Panc1 (cell line): ENCODE measurements at regions not wholly inside any gene's neighbourhood (a gene's known extent, or its start where the extent isn't known, plus 50 kb on each side); places are given as distances from the start of the nearest gene placed in this dataset.

Experiments used
- ATAC-seq: fragments of 200-7000 bp; cut with Tn5 transposase; 2 replicates; pipeline ENCODE4 v1.9.1; 2020; ENCODE audit warnings: mild to moderate bottlenecking, moderate library complexity
- BruUV-seq: library from RNA; stranded (reverse); fragments of 400-500 nt; replicated peaks from 2 replicates; lab custom pipeline; 2021; lab: Mats Ljungman, UMichigan
- CTCF ChIA-PET: fragments of 300-600 bp; sonication (Branson Sonifier 250); formaldehyde crosslinking; loops from one replicate; lab custom pipeline; 2022; ENCODE audit warnings: antibody characterized with exemption; lab: Charles Lee
- POLR2A ChIA-PET: fragments of 300-600 bp; sonication (Branson Sonifier 250); formaldehyde crosslinking; loops from one replicate; lab custom pipeline; 2022; ENCODE audit warnings: antibody characterized with exemption; lab: Charles Lee
- DNase-seq: peaks from one replicate; pipeline ENCODE4 v3.0.0-alpha.2; 2010; ENCODE audit warnings: low read depth, low spot score
- H3K27ac ChIP-seq: 2 replicates; pipeline ENCODE4 v1.5.1; 2011; ENCODE audit warnings: mild to moderate bottlenecking, low read length, inconsistent platforms
- H3K27me3 ChIP-seq: fragments of 200-500 bp; sonication (Bioruptor generic); 2 replicates; pipeline ENCODE4 v1.6.0; 2014; ENCODE audit warnings: low read length, inconsistent platforms; ENCODE audit not compliant: control insufficient read depth, insufficient read depth
- H3K36me3 ChIP-seq: fragments of 200-500 bp; sonication (Bioruptor generic); 2 replicates; pipeline ENCODE4 v1.5.1; 2014; ENCODE audit warnings: inconsistent platforms, mild to moderate bottlenecking, low read length, moderate library complexity; ENCODE audit not compliant: control insufficient read depth, insufficient read depth
- H3K4me1 ChIP-seq: 2 replicates; pipeline ENCODE4 v1.5.1; 2011; ENCODE audit warnings: inconsistent platforms, mild to moderate bottlenecking, low read length, moderate library complexity; ENCODE audit not compliant: control insufficient read depth, insufficient read depth
- H3K4me3 ChIP-seq, 2 experiments: 2 replicates each; pipeline ENCODE4 v1.5.1; 2011 to 2012; ENCODE audit warnings: low read depth in 2 of 2, low read length in 2 of 2, mild to moderate bottlenecking in 2 of 2, inconsistent platforms in 1 of 2, moderate library complexity in 1 of 2
- H3K9me3 ChIP-seq: fragments of 200-500 bp; sonication (Bioruptor generic); 2 replicates; pipeline ENCODE4 v1.5.1; 2014; ENCODE audit warnings: low read depth, mild to moderate bottlenecking, inconsistent platforms, low read length, moderate library complexity; ENCODE audit not compliant: control insufficient read depth, insufficient read depth
- CTCF ChIP-seq: fragments of 450-650 bp; IDR thresholded peaks from 2 replicates; pipeline ENCODE4 v1.5.1; 2017; ENCODE audit warnings: mild to moderate bottlenecking
- POLR2AphosphoS5 ChIP-seq: IDR thresholded peaks from 2 replicates; pipeline ENCODE4 v1.6.1; 2012; ENCODE audit warnings: mild to moderate bottlenecking, low read depth, low read length, moderate library complexity
- REST ChIP-seq, 2 experiments: IDR thresholded peaks; 2 replicates each; pipeline ENCODE4 v1.6.1; 2011 to 2012; ENCODE audit warnings: low read depth in 2 of 2, control low read depth in 1 of 2, low read length in 1 of 2, mild to moderate bottlenecking in 1 of 2, moderate library complexity in 1 of 2; ENCODE audit not compliant: insufficient read depth in 1 of 2
- SIN3A ChIP-seq: IDR thresholded peaks from 2 replicates; pipeline ENCODE4 v1.6.1; 2012; ENCODE audit warnings: low read depth, mild to moderate bottlenecking, low read length, moderate library complexity, borderline replicate concordance; ENCODE audit not compliant: insufficient read depth
- TCF7L2 ChIP-seq: IDR thresholded peaks from 2 replicates; pipeline ENCODE4 v1.6.1; 2011; ENCODE audit warnings: mild to moderate bottlenecking, low read depth, low read length, inconsistent platforms
- in situ Hi-C: cut with HindIII; loops from 2 replicates; pipeline ENCODE4 v1.10.0; 2016; ENCODE audit warnings: low sequenced_read_pairs, low pct_unique_long_range_greater_than_20kb
- intact Hi-C: fragments of 100-400 bp; cut with micrococcal nuclease; formaldehyde crosslinking; loops from one replicate; pipeline ENCODE4 v1.10.0; 2022; ENCODE audit not compliant: unreplicated experiment

GRCh38 chr9:82454509-82455190, 466.1 kb downstream of the SPATA31D1 start:
- no peaks in the 10 kb centered on the region for H3K36me3 ChIP-seq
- H3K4me1 ChIP-seq = no peaks in the 10 kb centered on the region
- no peak for TF ChIP-seq SIN3A
- TF ChIP-seq POLR2AphosphoS5 = no peak
- no peak for TF ChIP-seq TCF7L2
- no peak for TF ChIP-seq REST (IDR thresholded peaks at IDR 0.05; ENCODE audit: insufficient read depth in 1 of 2, low read depth in 2 of 2, low read length in 1 of 2)
- no peak for TF ChIP-seq CTCF
- H3K9me3 ChIP-seq = no peaks in the 10 kb centered on the region
- no peak for DNase-seq
- no peaks in the 10 kb centered on the region for H3K27me3 ChIP-seq
- H3K27ac ChIP-seq = no peak overlapping the region
- in situ Hi-C loops = no loop called here
- intact Hi-C loops = no loop called here
- no peak overlapping the region for H3K4me3 ChIP-seq
- BruUV-seq = no TSS peak
- ChIA-PET POLR2A (no interaction called here), CTCF (no interaction called here)
- no peak for ATAC-seq

- in situ Hi-C loops = no loop called here
- Histone ChIP-seq H3K36me3 (no peaks in the 10 kb centered on the region), H3K27ac (no peak overlapping the region), H3K4me1 (no peaks in the 10 kb centered on the region), H3K4me3 (no peak overlapping the region), H3K9me3 (no peaks in the 10 kb centered on the region), H3K27me3 (no peaks in the 10 kb centered on the region)
- DNase-seq (no peak), ATAC-seq (no peak)
- POLR2A ChIA-PET = no interaction called here
- TF ChIP-seq POLR2AphosphoS5 (no peak), TCF7L2 (no peak), SIN3A (no peak), REST (IDR thresholded peaks at IDR 0.05; ENCODE audit: insufficient read depth in 1 of 2, low read depth in 2 of 2, low read length in 1 of 2) (no peak), CTCF (no peak)
- intact Hi-C loops = no loop called here
- CTCF ChIA-PET = no interaction called here
- BruUV-seq = no TSS peak
Measured at GRCh38 chr9:82456642-82457041, 468.1 kb downstream of the SPATA31D1 start.
